H1 (cell line): ENCODE measurements at regions not wholly inside any gene's neighbourhood (a gene's known extent, or its start where the extent isn't known, plus 50 kb on each side); places are given as distances from the start of the nearest gene placed in this dataset.

Experiments
- BACH1 ChIP-seq: IDR thresholded peaks from 2 replicates; pipeline ENCODE4 v1.6.1; 2012; ENCODE audit warnings: low read length, improper control_type of control experiment
- BRCA1 ChIP-seq: IDR thresholded peaks from 2 replicates; pipeline ENCODE4 v1.6.1; 2012; ENCODE audit warnings: low read depth, low read length, improper control_type of control experiment
- CTCF ChIP-seq, 3 experiments: IDR thresholded peaks; 1 replicate in 2 of 3; 2 replicates in 1 of 3; pipeline versions ENCODE4 v1.5.1 to v1.6.1; 2011; ENCODE audit warnings: low read length in 3 of 3, mild to moderate bottlenecking in 3 of 3, inconsistent platforms in 2 of 3, low read depth in 1 of 3, moderate library complexity in 1 of 3; ENCODE audit not compliant: insufficient read depth in 1 of 3; ENCODE audit errors: control extremely low read depth in 1 of 3
- FOSL1 ChIP-seq: IDR thresholded peaks from 2 replicates; pipeline ENCODE4 v1.6.1; 2011; ENCODE audit warnings: mild to moderate bottlenecking, low read depth, low read length, moderate library complexity; ENCODE audit not compliant: insufficient read depth
- HDAC2 ChIP-seq, 2 experiments: fragments of 300-600 bp in 1 of 2; sonication (generic) in 1 of 2; IDR thresholded peaks; 2 replicates each; pipeline ENCODE4 v1.6.1; 2011 to 2012; ENCODE audit warnings: low read depth in 2 of 2, low read length in 2 of 2, mild to moderate bottlenecking in 2 of 2, moderate library complexity in 2 of 2, borderline replicate concordance in 1 of 2, inconsistent platforms in 1 of 2
- POLR2A ChIP-seq, 2 experiments: IDR thresholded peaks; 1 replicate in 1 of 2; 2 replicates in 1 of 2; pipeline ENCODE4 v1.6.1; 2011; ENCODE audit warnings: low read depth in 2 of 2, low read length in 2 of 2, mild to moderate bottlenecking in 2 of 2; ENCODE audit errors: control extremely low read depth in 1 of 2
- POLR2AphosphoS5 ChIP-seq: IDR thresholded peaks from 2 replicates; pipeline ENCODE4 v1.6.1; 2011; ENCODE audit warnings: low read depth, low read length
- TAF1 ChIP-seq: IDR thresholded peaks from 2 replicates; pipeline ENCODE4 v1.6.1; 2011; ENCODE audit warnings: mild to moderate bottlenecking, low read depth, low read length
- USF2 ChIP-seq: IDR thresholded peaks from 2 replicates; pipeline ENCODE4 v1.6.1; 2011; ENCODE audit warnings: low read length, improper control_type of control experiment
- YY1 ChIP-seq: IDR thresholded peaks from 2 replicates; pipeline ENCODE4 v1.6.1; 2011; ENCODE audit warnings: low read depth, mild to moderate bottlenecking, low read length

DNA sequence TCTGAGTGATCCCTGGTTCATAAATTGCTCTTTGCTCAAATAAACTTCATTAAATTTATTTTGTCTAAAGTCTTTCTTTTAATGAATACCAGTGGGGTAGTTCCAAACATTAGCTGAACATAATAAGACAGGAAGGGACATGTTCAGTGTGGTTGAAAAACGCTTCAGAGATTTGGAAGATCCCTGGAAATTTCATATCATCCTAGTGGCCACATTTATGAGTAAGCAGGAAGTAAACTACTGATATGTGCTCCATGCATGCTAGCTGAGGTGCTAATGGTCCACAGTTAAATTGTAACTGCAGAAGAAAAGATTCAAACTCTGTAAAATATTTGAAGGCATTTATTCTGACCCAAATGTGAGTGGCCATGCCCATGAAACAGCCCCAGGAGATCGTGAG lies 1328.7 kb downstream of the ADGRL3 start:
- no peak for TF ChIP-seq POLR2AphosphoS5
- TF ChIP-seq FOSL1 = no peak
- TF ChIP-seq CTCF (IDR thresholded peaks at IDR 0.05; ENCODE audit: control extremely low read depth in 1 of 3, insufficient read depth in 1 of 3, low read depth in 1 of 3, low read length in 3 of 3) = no peak
- TF ChIP-seq POLR2A (IDR thresholded peaks at IDR 0.05; ENCODE audit: control extremely low read depth in 1 of 2, low read depth in 2 of 2, low read length in 2 of 2) = no peak
- TF ChIP-seq BRCA1 = no peak
- TF ChIP-seq TAF1 = no peak
- TF ChIP-seq BACH1 = no peak
- no peak for TF ChIP-seq HDAC2 (IDR thresholded peaks at IDR 0.05; ENCODE audit: borderline replicate concordance in 1 of 2, low read depth in 2 of 2, low read length in 2 of 2)
- no peak for TF ChIP-seq USF2
- no peak for TF ChIP-seq YY1
